ENCODE measurements at regions not wholly inside any gene's neighbourhood (a gene's known extent, or its start where the extent isn't known, plus 50 kb on each side); places are given as distances from the start of the nearest gene placed in this dataset.

DNA sequence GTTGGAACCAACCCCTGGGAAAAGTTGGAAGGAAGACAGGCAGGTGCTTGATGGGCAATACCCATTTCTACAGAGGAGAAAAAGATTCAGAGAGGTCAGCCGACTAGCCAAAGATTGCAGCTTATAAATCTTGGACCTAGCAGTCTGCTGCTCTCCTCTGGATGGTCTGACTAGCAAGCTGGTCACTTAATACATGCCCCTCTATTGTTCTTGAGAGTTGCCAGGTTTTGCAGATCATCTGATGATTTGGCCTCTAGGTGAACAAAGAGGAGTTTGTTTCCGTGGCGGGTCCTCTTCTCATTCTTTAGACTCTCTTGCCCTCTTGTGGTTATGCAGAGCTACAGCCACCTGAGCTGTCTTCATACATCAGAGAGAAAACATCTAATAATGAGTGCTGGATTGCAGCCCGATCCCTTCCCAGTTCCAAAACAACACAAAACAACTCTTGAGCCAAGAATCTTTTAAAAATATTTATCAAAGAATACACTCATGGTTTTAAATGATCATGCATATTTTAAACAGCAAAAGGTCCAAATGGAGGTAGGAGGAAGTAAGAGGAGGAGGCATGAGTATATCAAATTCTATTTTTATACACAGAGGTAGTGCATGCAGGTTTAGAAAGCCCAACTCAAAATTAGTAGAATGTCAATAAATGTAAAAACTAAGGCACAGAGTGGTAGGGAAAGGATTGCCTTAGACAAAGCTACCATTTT, 115.7 kb downstream of the SLC30A10 start:
- TF ChIP-seq, protein P1, sequence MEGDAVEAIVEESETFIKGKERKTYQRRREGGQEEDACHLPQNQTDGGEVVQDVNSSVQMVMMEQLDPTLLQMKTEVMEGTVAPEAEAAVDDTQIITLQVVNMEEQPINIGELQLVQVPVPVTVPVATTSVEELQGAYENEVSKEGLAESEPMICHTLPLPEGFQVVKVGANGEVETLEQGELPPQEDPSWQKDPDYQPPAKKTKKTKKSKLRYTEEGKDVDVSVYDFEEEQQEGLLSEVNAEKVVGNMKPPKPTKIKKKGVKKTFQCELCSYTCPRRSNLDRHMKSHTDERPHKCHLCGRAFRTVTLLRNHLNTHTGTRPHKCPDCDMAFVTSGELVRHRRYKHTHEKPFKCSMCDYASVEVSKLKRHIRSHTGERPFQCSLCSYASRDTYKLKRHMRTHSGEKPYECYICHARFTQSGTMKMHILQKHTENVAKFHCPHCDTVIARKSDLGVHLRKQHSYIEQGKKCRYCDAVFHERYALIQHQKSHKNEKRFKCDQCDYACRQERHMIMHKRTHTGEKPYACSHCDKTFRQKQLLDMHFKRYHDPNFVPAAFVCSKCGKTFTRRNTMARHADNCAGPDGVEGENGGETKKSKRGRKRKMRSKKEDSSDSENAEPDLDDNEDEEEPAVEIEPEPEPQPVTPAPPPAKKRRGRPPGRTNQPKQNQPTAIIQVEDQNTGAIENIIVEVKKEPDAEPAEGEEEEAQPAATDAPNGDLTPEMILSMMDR (IDR thresholded peaks at IDR 0.05): peak; percentile 25 to 88 (median 68)
- TF ChIP-seq POLR2A (IDR thresholded peaks at IDR 0.05): no peak

All from thyroid gland (tissue), 4 donors.